Peyer's patch (tissue), 4 donors: ENCODE measurements at regions not wholly inside any gene's neighbourhood (a gene's known extent, or its start where the extent isn't known, plus 50 kb on each side); places are given as distances from the start of the nearest gene placed in this dataset.

Experiments
- CTCF ChIP-seq, 6 experiments: fragments of 450-650 bp in 4 of 6; fragments of 200-600 bp in 2 of 6; sonication (generic) in 1 of 6; IDR thresholded peaks; one replicate each; pipeline ENCODE4 v1.5.1; 2017 to 2019; ENCODE audit warnings: antibody characterized with exemption in 6 of 6, mild to moderate bottlenecking in 3 of 6, moderate library complexity in 1 of 6
- POLR2A ChIP-seq, 2 donors: fragments of 450-650 bp; IDR thresholded peaks; one replicate each; pipeline ENCODE4 v1.5.1; 2017; ENCODE audit warnings: antibody characterized with exemption in 2 of 2, mild to moderate bottlenecking in 2 of 2, moderate library complexity in 2 of 2

- TF ChIP-seq CTCF (IDR thresholded peaks at IDR 0.05) (no peak), POLR2A (IDR thresholded peaks at IDR 0.05) (no peak)
These were observed 854.4 kb upstream of the AGA start for GRCh38 chr4:178296669-178297068.
